Fibroblast of lung (primary cell): ENCODE measurements at regions not wholly inside any gene's neighbourhood (a gene's known extent, or its start where the extent isn't known, plus 50 kb on each side); places are given as distances from the start of the nearest gene placed in this dataset.
"Not testable (repeated sequence)": the region's sequence is repeated elsewhere in the genome, so short reads cannot be mapped to it uniquely, and the experiment has no call there.

ENCODE experiments used
- EZH2 ChIP-seq: IDR thresholded peaks from 2 replicates; pipeline ENCODE4 v1.5.1; 2012; ENCODE audit warnings: low read length, control low read depth, mild to moderate bottlenecking; ENCODE audit errors: missing control alignments
- TF ChIP-seq, protein P1 (sequence below), 2 donors: IDR thresholded peaks in 1 of 2; conservative IDR thresholded peaks in 1 of 2; 1 replicate in 1 of 2; 2 replicates in 1 of 2; pipeline ENCODE4 v1.5.1; 2011 to 2012; ENCODE audit warnings: low read length in 2 of 2, control low read depth in 1 of 2, inconsistent platforms in 1 of 2, low read depth in 1 of 2, mild to moderate bottlenecking in 1 of 2

DNA sequence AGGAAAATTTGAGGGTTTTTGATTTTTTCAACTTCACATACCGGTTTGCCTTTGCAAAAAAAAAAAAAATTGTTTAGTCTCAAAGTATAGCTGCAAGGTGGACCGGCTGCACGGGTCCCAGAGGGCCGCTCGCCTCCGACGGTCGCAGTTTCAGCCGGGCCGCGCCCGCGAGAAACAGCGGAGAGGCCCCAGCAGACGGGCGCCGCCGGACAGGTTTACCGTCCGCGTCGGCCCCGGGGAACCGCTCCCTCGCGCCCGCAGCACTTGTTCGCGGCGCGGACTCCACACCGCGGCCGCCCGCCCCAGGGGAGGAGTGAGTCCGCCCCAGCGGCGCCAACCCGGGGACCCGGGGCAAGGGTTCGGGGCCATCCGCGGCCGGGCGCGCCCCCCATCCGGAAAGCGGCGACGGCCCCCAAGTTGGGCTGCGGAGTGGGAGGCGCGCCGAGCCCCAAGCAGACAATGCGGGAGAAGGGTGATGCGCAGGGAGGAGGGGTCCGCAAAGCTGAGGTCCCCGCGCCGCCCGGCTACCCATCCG is 146.5 kb upstream of the AKAP13 start:
- TF ChIP-seq, protein P1, sequence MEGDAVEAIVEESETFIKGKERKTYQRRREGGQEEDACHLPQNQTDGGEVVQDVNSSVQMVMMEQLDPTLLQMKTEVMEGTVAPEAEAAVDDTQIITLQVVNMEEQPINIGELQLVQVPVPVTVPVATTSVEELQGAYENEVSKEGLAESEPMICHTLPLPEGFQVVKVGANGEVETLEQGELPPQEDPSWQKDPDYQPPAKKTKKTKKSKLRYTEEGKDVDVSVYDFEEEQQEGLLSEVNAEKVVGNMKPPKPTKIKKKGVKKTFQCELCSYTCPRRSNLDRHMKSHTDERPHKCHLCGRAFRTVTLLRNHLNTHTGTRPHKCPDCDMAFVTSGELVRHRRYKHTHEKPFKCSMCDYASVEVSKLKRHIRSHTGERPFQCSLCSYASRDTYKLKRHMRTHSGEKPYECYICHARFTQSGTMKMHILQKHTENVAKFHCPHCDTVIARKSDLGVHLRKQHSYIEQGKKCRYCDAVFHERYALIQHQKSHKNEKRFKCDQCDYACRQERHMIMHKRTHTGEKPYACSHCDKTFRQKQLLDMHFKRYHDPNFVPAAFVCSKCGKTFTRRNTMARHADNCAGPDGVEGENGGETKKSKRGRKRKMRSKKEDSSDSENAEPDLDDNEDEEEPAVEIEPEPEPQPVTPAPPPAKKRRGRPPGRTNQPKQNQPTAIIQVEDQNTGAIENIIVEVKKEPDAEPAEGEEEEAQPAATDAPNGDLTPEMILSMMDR (conservative IDR thresholded peaks at IDR 0.05 in 1 of 2, IDR thresholded peaks at IDR 0.05 in 1 of 2; ENCODE audit: low read depth in 1 of 2, low read length in 2 of 2): not testable (repeated sequence)
- not testable (repeated sequence) for TF ChIP-seq EZH2
